ENCODE measurements at regions not wholly inside any gene's neighbourhood (a gene's known extent, or its start where the extent isn't known, plus 50 kb on each side); places are given as distances from the start of the nearest gene placed in this dataset.

DNA sequence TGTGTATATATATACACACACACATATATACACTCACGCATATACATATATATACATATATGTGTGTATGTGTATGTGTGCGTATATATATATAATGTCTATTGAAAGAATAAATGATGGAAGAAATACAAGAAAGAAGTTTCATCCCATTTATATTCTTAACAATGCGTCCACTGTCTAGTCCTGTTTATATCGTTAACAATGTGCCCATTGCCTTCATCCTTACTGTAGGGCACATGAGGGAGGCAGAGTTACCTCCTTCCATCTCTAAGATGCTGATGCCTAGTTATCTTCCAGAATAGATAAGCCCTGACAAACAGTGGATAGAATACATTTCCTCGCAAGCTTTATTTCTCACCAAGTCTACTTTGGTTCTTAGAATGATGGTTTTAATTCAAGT is 389.8 kb upstream of the SEMA6A start:
- H3K27me3 ChIP-seq (replicated peaks; ENCODE audit: insufficient read depth, low read length), result no peaks in the 10 kb centered on the region
- H2AFZ ChIP-seq (ENCODE audit: low read length), result no peak overlapping the region
- no peaks in the 10 kb centered on the region for H3K9me3 ChIP-seq (replicated peaks; ENCODE audit: insufficient read depth, low read length)
- no peaks in the 10 kb centered on the region for H3K9me2 ChIP-seq (replicated peaks; ENCODE audit: insufficient read depth, low read length)
- H3K9ac ChIP-seq (ENCODE audit: low read length), result no peak overlapping the region
- no peak for DNase-seq
- H3K4me2 ChIP-seq (ENCODE audit: low read depth, low read length), result no peak overlapping the region
- H3K4me1 ChIP-seq (ENCODE audit: low read length), result no peaks in the 10 kb centered on the region
- no peaks in the 10 kb centered on the region for H3K79me2 ChIP-seq (ENCODE audit: low read length)
- H3K27ac ChIP-seq (ENCODE audit: low read length), result no peak overlapping the region
- no peaks in the 10 kb centered on the region for H3K36me3 ChIP-seq (replicated peaks; ENCODE audit: insufficient read depth, low read length)
- no peak overlapping the region for H3K4me3 ChIP-seq (ENCODE audit: low read length)
- H4K20me1 ChIP-seq (ENCODE audit: insufficient read depth, low read length), result no peaks in the 10 kb centered on the region
- H3F3A ChIP-seq (ENCODE audit: insufficient read depth, low read length), result no peaks in the 10 kb centered on the region
- TF ChIP-seq EZH2 (optimal IDR thresholded peaks at IDR 0.05; ENCODE audit: low read depth, low read length) (no peak), EZH2phosphoT487 (IDR thresholded peaks at IDR 0.05; ENCODE audit: low read length) (no peak)
- TF ChIP-seq, protein P1, sequence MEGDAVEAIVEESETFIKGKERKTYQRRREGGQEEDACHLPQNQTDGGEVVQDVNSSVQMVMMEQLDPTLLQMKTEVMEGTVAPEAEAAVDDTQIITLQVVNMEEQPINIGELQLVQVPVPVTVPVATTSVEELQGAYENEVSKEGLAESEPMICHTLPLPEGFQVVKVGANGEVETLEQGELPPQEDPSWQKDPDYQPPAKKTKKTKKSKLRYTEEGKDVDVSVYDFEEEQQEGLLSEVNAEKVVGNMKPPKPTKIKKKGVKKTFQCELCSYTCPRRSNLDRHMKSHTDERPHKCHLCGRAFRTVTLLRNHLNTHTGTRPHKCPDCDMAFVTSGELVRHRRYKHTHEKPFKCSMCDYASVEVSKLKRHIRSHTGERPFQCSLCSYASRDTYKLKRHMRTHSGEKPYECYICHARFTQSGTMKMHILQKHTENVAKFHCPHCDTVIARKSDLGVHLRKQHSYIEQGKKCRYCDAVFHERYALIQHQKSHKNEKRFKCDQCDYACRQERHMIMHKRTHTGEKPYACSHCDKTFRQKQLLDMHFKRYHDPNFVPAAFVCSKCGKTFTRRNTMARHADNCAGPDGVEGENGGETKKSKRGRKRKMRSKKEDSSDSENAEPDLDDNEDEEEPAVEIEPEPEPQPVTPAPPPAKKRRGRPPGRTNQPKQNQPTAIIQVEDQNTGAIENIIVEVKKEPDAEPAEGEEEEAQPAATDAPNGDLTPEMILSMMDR (IDR thresholded peaks at IDR 0.05; ENCODE audit: low read length), result no peak

DNA sequence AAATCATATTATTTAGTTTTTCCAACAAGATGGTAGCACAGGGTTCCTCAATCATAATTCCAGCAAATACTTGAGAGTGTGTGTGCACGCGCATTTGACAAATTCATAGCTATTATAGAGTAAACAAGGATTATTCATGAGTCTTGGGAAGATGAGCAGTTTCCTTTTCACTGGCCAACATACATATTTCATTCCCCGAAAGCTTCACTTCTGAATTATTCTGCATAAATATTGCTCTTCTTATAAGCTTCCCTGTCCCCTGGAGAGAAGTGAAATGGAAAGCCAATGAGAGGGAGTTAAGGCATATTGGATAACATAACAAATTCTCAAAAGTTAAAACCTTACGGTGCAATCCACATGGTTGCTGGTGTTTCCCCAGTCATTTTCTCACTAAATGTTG is 386.4 kb upstream of the SEMA6A start:
- Histone ChIP-seq H3K36me3 (replicated peaks; ENCODE audit: insufficient read depth, low read length) (no peaks in the 10 kb centered on the region), H3K9ac (ENCODE audit: low read length) (no peak overlapping the region), H3F3A (ENCODE audit: insufficient read depth, low read length) (no peaks in the 10 kb centered on the region), H3K27ac (ENCODE audit: low read length) (no peak overlapping the region), H4K20me1 (ENCODE audit: insufficient read depth, low read length) (no peaks in the 10 kb centered on the region), H2AFZ (ENCODE audit: low read length) (no peak overlapping the region), H3K4me1 (ENCODE audit: low read length) (no peaks in the 10 kb centered on the region), H3K9me2 (replicated peaks; ENCODE audit: insufficient read depth, low read length) (no peaks in the 10 kb centered on the region), H3K27me3 (replicated peaks; ENCODE audit: insufficient read depth, low read length) (no peaks in the 10 kb centered on the region), H3K4me3 (ENCODE audit: low read length) (no peak overlapping the region), H3K4me2 (ENCODE audit: low read depth, low read length) (no peak overlapping the region), H3K9me3 (replicated peaks; ENCODE audit: insufficient read depth, low read length) (no peaks in the 10 kb centered on the region), H3K79me2 (ENCODE audit: low read length) (no peaks in the 10 kb centered on the region)
- TF ChIP-seq EZH2 (optimal IDR thresholded peaks at IDR 0.05; ENCODE audit: low read depth, low read length) (no peak), EZH2phosphoT487 (IDR thresholded peaks at IDR 0.05; ENCODE audit: low read length) (no peak)
- TF ChIP-seq, protein P1 (IDR thresholded peaks at IDR 0.05; ENCODE audit: low read length), result no peak
- DNase-seq, result no peak

DNA sequence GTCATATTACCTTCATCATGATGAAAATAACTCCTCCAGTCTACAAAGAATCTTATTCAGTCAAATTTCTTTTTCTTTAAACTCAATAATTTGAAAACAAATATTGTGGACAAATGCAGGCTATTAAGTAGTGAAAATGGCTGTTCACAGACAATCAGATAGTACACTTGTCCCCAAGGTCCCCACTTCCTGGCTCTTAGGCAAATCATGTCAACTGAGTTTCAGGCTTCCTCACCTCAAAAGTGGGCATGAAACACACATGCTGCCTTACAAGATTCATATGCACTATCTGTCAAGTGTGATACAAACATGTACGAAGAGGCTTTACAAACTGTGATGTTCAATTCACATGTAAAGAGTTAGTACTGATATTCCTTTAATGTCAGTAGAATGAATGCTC is 385.2 kb upstream of the SEMA6A start:
- no peaks in the 10 kb centered on the region for H3K79me2 ChIP-seq (ENCODE audit: low read length)
- H3K4me3 ChIP-seq (ENCODE audit: low read length), result no peak overlapping the region
- H3K9ac ChIP-seq (ENCODE audit: low read length), result no peak overlapping the region
- TF ChIP-seq, protein P1 (IDR thresholded peaks at IDR 0.05; ENCODE audit: low read length), result no peak
- TF ChIP-seq EZH2phosphoT487 (IDR thresholded peaks at IDR 0.05; ENCODE audit: low read length) (no peak), EZH2 (optimal IDR thresholded peaks at IDR 0.05; ENCODE audit: low read depth, low read length) (no peak)
- no peaks in the 10 kb centered on the region for H3K9me3 ChIP-seq (replicated peaks; ENCODE audit: insufficient read depth, low read length)
- H3K27ac ChIP-seq (ENCODE audit: low read length), result no peak overlapping the region
- no peaks in the 10 kb centered on the region for H3K9me2 ChIP-seq (replicated peaks; ENCODE audit: insufficient read depth, low read length)
- no peak overlapping the region for H3K4me2 ChIP-seq (ENCODE audit: low read depth, low read length)
- no peaks in the 10 kb centered on the region for H4K20me1 ChIP-seq (ENCODE audit: insufficient read depth, low read length)
- no peak overlapping the region for H2AFZ ChIP-seq (ENCODE audit: low read length)
- no peaks in the 10 kb centered on the region for H3K36me3 ChIP-seq (replicated peaks; ENCODE audit: insufficient read depth, low read length)
- H3F3A ChIP-seq (ENCODE audit: insufficient read depth, low read length), result no peaks in the 10 kb centered on the region
- H3K27me3 ChIP-seq (replicated peaks; ENCODE audit: insufficient read depth, low read length), result no peaks in the 10 kb centered on the region
- H3K4me1 ChIP-seq (ENCODE audit: low read length), result no peaks in the 10 kb centered on the region
- DNase-seq, result no peak
